HG03520 (cell line): ENCODE measurements at regions not wholly inside any gene's neighbourhood (a gene's known extent, or its start where the extent isn't known, plus 50 kb on each side); places are given as distances from the start of the nearest gene placed in this dataset.

ENCODE experiments used
- ATAC-seq: cut with Tn5 transposase; IDR thresholded peaks from one replicate; pipeline ENCODE4 v1.9.1; 2021; ENCODE audit warnings: mild to moderate bottlenecking, moderate library complexity; ENCODE audit not compliant: unreplicated experiment

- ATAC-seq = no peak
Measured at GRCh38 chr12:65653321-65653720, 171.0 kb upstream of the HMGA2 start.

GRCh38 chr12:65653946-65654629 lies 170.2 kb upstream of the HMGA2 start:
- no peak for ATAC-seq

GRCh38 chr12:65655074-65655493 lies 169.2 kb upstream of the HMGA2 start:
- no peak for ATAC-seq

- no peak for ATAC-seq
Measured at GRCh38 chr12:65656156-65656882, 168.0 kb upstream of the HMGA2 start.

- no peak for ATAC-seq
Measured at GRCh38 chr12:65656891-65657351, 167.4 kb upstream of the HMGA2 start.

- no peak for ATAC-seq
Measured at GRCh38 chr12:65657635-65658034, 166.6 kb upstream of the HMGA2 start.

GRCh38 chr12:65658360-65658759 lies 165.9 kb upstream of the HMGA2 start:
- ATAC-seq = no peak

- ATAC-seq = no peak
Measured at GRCh38 chr12:65659681-65660080, 164.6 kb upstream of the HMGA2 start.

- ATAC-seq = no peak
Measured at GRCh38 chr12:65660096-65660495, 164.2 kb upstream of the HMGA2 start.

- no peak for ATAC-seq
Measured at GRCh38 chr12:65660836-65661235, 163.4 kb upstream of the HMGA2 start.

GRCh38 chr12:65662590-65662989 lies 161.7 kb upstream of the HMGA2 start:
- no peak for ATAC-seq

- ATAC-seq = no peak
Measured at GRCh38 chr12:65663097-65663496, 161.2 kb upstream of the HMGA2 start.

- ATAC-seq = no peak
Measured at GRCh38 chr12:65663648-65664047, 160.6 kb upstream of the HMGA2 start.

GRCh38 chr12:65664715-65665250 lies 159.5 kb upstream of the HMGA2 start:
- no peak for ATAC-seq

GRCh38 chr12:65665817-65666216 lies 158.5 kb upstream of the HMGA2 start:
- no peak for ATAC-seq

GRCh38 chr12:65666876-65667275 lies 157.4 kb upstream of the HMGA2 start:
- no peak for ATAC-seq

GRCh38 chr12:65667932-65668331 lies 156.4 kb upstream of the HMGA2 start:
- no peak for ATAC-seq

GRCh38 chr12:65668981-65669695 lies 155.1 kb upstream of the HMGA2 start:
- no peak for ATAC-seq

GRCh38 chr12:65670775-65671174 lies 153.5 kb upstream of the HMGA2 start:
- no peak for ATAC-seq

GRCh38 chr12:65672441-65672840 lies 151.8 kb upstream of the HMGA2 start:
- ATAC-seq = no peak

- ATAC-seq = no peak
Measured at GRCh38 chr12:65673156-65673690, 151.1 kb upstream of the HMGA2 start.
